Thyroid gland (tissue), 4 donors: ENCODE measurements at regions not wholly inside any gene's neighbourhood (a gene's known extent, or its start where the extent isn't known, plus 50 kb on each side); places are given as distances from the start of the nearest gene placed in this dataset.

ENCODE experiments used
- DNase-seq, 2 donors: peaks; one replicate each; pipeline ENCODE4 v3.0.0-alpha.2; 2019
- H3K27ac ChIP-seq, 3 donors: fragments of 200-600 bp; sonication (generic); 1 replicate in 2 of 3; 2 replicates in 1 of 3; pipeline ENCODE4 v1.5.1; 2016 to 2019; ENCODE audit warnings: mild to moderate bottlenecking in 1 of 3, moderate library complexity in 1 of 3
- H3K27me3 ChIP-seq: fragments of 200-600 bp; sonication (generic); one replicate; pipeline ENCODE4 v1.5.1; 2019
- H3K36me3 ChIP-seq, 2 donors: fragments of 200-600 bp; sonication (generic); one replicate each; pipeline ENCODE4 v1.5.1; 2016 to 2019
- H3K4me1 ChIP-seq, 2 donors: fragments of 200-600 bp; sonication (generic); one replicate each; pipeline ENCODE4 v1.5.1; 2017 to 2019
- H3K4me3 ChIP-seq, 3 donors: fragments of 200-600 bp; sonication (generic); replicated peaks in 1 of 3; 1 replicate in 2 of 3; 2 replicates in 1 of 3; pipeline ENCODE4 v1.5.1; 2016; ENCODE audit warnings: mild to moderate bottlenecking in 1 of 3
- H3K9me3 ChIP-seq: fragments of 200-600 bp; sonication (generic); one replicate; pipeline ENCODE4 v1.5.1; 2017
- CTCF ChIP-seq, 6 experiments: fragments of 200-600 bp in 3 of 6; fragments of 450-650 bp in 3 of 6; sonication (generic) in 3 of 6; IDR thresholded peaks; one replicate each; pipeline ENCODE4 v1.5.1; 2016 to 2019; ENCODE audit warnings: antibody characterized with exemption in 6 of 6, mild to moderate bottlenecking in 2 of 6, inconsistent platforms in 1 of 6, moderate library complexity in 1 of 6
- POLR2A ChIP-seq, 2 donors: fragments of 450-650 bp; IDR thresholded peaks; one replicate each; pipeline ENCODE4 v1.6.1; 2017; ENCODE audit warnings: antibody characterized with exemption in 2 of 2, mild to moderate bottlenecking in 2 of 2, moderate library complexity in 1 of 2
- WGBS, 2 donors: methylation state at CpG; one replicate each; pipeline ENCODE4 v1.1.5; 2017; 5-methylcytosine and 5-hydroxymethylcytosine counted together
- intact Hi-C: fragments of 100-400 bp; cut with DNase I; formaldehyde crosslinking; loops from one replicate; pipeline ENCODE4 v1.15.1; 2023

- Histone ChIP-seq H3K27ac (no peak overlapping the region), H3K27me3 (no peaks in the 10 kb centered on the region), H3K4me1 (peaks cover 0 to 8% of the 10 kb centered on the region in 2 donors), H3K4me3 (peak overlapping the region in 1 of 3 donors; percentile 27), H3K36me3 (no peaks in the 10 kb centered on the region), H3K9me3 (no peaks in the 10 kb centered on the region)
- intact Hi-C loops = no loop called here
- WGBS, 2 donors = 37 to 44% methylated on average over 9 to 14 of the region's 18 CpGs
- DNase-seq = no peak
- TF ChIP-seq CTCF (IDR thresholded peaks at IDR 0.05) (no peak), POLR2A (IDR thresholded peaks at IDR 0.05) (no peak)
Measured at GRCh38 chr18:75916624-75916982, 489.1 kb upstream of the SMIM21 start.

- intact Hi-C loops = no loop called here
- Histone ChIP-seq H3K4me3 (peak overlapping the region in 1 of 3 donors; percentile 27), H3K27me3 (no peaks in the 10 kb centered on the region), H3K9me3 (no peaks in the 10 kb centered on the region), H3K36me3 (no peaks in the 10 kb centered on the region), H3K4me1 (peaks cover 0 to 8% of the 10 kb centered on the region in 2 donors), H3K27ac (no peak overlapping the region)
- TF ChIP-seq POLR2A (IDR thresholded peaks at IDR 0.05) (no peak), CTCF (IDR thresholded peaks at IDR 0.05) (no peak)
- 8 to 10% methylated on average over 20 to 31 of the region's 77 CpGs for WGBS, 2 donors
- peak; percentile 51 to 53 for DNase-seq
Measured at GRCh38 chr18:75915941-75916623, 488.6 kb upstream of the SMIM21 start.

- Histone ChIP-seq H3K27ac (no peak overlapping the region), H3K4me1 (peaks cover 0 to 8% of the 10 kb centered on the region in 2 donors), H3K4me3 (no peak overlapping the region), H3K36me3 (no peaks in the 10 kb centered on the region), H3K9me3 (no peaks in the 10 kb centered on the region), H3K27me3 (no peaks in the 10 kb centered on the region)
- 94 to 97% methylated on average over 1 of the region's 2 CpGs for WGBS, 2 donors
- TF ChIP-seq CTCF (IDR thresholded peaks at IDR 0.05) (no peak), POLR2A (IDR thresholded peaks at IDR 0.05) (no peak)
- intact Hi-C loops = no loop called here
- DNase-seq = no peak
Measured at GRCh38 chr18:75912829-75913228, 485.3 kb upstream of the SMIM21 start.

- Histone ChIP-seq H3K27ac (no peak overlapping the region), H3K9me3 (no peaks in the 10 kb centered on the region), H3K27me3 (no peaks in the 10 kb centered on the region), H3K36me3 (no peaks in the 10 kb centered on the region), H3K4me3 (no peak overlapping the region), H3K4me1 (no peaks in the 10 kb centered on the region)
- intact Hi-C loops = no loop called here
- no peak for DNase-seq
- WGBS, 2 donors = 93 to 96% methylated on average over 7 to 15 of the region's 15 CpGs
- no peak for TF ChIP-seq POLR2A (IDR thresholded peaks at IDR 0.05)
- no peak for TF ChIP-seq CTCF (IDR thresholded peaks at IDR 0.05)
Measured at GRCh38 chr18:75904416-75904815, 476.9 kb upstream of the SMIM21 start.

GRCh38 chr18:75898651-75899050 is 471.1 kb upstream of the SMIM21 start:
- 85 to 86% methylated on average over 4 of the region's 4 CpGs for WGBS, 2 donors
- Histone ChIP-seq H3K4me3 (no peak overlapping the region), H3K36me3 (no peaks in the 10 kb centered on the region), H3K27me3 (no peaks in the 10 kb centered on the region), H3K27ac (no peak overlapping the region), H3K9me3 (no peaks in the 10 kb centered on the region), H3K4me1 (no peaks in the 10 kb centered on the region)
- intact Hi-C loops = no loop called here
- TF ChIP-seq CTCF (IDR thresholded peaks at IDR 0.05) (no peak), POLR2A (IDR thresholded peaks at IDR 0.05) (no peak)
- no peak for DNase-seq
